Suppressor macrophage (primary cell): ENCODE measurements at regions not wholly inside any gene's neighbourhood (a gene's known extent, or its start where the extent isn't known, plus 50 kb on each side); places are given as distances from the start of the nearest gene placed in this dataset.
"Not testable (repeated sequence)": the region's sequence is repeated elsewhere in the genome, so short reads cannot be mapped to it uniquely, and the experiment has no call there.

ENCODE experiments used
- DNase-seq, 4 experiments: peaks; one replicate each; pipeline ENCODE4 v3.0.0-alpha.2; 2020 to 2022

DNA sequence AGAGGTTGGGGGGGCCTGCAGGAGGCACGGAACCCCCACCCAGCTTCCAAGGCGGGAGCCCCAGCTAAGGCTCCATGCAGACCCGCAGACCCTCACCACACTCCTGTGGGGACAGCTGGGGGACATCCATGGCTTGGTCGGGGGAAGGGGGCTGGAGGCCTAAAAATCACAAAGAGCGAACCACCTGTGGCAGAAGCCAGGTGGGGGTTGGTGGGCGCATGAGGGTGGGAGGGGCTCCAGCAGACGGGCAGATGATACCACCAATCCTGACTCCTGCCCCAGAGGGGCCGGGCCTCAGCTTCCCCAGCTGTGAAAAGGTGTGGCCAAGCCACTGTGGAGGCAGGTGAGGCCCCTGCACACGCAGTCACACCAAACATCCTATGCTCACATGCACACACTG is 111.6 kb downstream of the FAM53A start:
- DNase-seq, result no peak

DNA sequence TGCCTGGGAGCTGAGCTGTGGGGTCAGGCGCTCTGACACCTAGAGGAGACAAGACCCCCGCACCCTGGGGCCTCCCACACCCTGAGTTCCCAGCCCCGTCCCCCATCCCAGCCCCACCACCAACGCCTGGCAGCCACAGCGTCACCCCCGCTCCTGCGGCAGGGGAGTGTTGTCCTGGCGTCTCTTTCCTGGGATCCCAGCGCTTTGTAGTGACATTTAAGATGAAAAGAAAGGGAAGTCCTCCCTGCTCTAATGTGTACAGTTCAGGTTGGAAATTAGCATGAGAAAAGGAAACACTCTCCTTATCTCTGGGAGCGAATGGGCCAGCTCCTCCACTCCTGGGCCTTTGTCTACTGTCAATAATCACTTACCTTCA is 112.1 kb downstream of the FAM53A start:
- no peak for DNase-seq

DNA sequence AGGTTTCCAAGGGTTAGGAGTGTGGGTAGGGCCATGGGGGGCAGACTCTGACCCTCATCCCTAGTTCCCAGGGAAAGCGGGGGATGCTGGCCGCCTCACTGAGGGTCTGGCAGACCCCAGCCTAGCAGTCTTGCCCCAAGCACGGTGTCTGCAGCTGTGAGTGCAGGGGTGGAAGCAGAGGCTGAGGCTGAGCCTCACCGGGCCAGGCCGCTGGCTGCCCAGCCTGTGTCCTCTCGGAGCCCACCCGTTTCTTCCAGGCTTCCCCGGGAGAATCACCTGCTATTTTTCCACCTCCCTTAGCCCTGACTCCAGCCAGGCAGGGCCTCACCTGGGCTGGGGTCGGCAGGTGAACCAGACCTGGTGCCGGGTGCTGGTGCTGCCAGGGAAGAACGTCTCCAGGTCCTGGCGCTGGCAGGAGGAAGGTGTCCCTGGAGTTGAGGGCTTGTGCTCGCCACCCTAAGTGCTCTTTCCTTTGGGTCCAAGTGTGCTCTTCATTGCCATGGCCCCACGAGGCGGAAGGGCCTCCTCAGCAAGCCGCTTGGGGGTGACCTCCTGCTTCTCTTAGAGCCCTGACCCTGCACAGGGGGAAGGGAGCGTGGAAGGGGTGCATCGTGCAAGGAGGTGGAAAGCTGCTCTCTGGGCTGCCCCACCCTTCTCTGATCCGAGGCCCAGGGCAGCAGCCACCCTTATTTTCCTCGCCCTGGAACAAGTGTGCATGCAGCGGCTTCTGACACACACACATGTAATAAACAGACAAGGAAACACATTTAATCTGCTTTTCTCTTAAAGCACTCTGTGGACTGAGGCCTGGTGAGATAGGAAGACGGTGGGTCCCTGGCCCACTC is 112.7 kb downstream of the FAM53A start:
- no peak for DNase-seq

DNA sequence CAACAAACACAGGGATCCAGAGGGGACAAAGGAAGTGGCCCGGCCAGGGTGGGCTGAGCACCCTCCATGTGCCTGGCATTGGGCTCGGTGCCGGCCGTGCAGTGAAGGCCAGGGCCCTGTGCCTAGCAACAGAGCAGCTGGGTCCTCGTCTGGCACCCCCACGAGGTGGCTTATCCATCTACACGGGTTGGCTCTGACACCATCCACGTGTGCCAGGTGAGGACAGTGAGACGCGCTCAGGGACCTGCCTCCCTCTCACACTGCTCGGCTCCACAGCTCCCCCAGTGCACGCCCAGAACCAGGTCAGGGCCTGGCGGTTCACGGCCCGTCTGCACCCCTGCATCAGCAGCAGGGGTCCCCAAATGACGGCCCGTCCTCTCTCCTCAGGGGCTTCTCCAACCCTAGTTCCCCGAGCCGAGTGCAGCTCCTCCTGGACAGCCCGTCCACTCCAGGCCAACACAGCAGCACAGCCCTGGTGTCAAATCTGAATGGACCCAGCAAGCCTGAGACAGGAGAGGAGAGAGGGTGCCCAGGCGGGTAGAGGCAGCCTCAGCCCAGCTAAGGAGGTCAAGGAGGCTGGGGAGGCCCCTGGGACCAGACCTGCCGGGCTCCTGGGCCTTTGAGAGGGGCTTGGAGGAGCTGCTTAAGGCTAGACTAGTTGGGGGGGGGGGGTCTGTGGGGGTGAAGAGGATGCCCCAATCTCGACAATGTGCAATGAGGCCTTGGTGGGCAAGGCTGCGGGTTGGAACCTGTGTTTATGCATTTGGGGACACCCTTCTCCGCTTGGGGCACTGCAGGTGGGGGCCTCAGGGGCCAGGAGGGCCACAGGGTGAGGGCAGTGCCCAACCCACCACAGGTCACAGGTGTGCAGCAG is 113.6 kb downstream of the FAM53A start:
- no peak for DNase-seq

DNA sequence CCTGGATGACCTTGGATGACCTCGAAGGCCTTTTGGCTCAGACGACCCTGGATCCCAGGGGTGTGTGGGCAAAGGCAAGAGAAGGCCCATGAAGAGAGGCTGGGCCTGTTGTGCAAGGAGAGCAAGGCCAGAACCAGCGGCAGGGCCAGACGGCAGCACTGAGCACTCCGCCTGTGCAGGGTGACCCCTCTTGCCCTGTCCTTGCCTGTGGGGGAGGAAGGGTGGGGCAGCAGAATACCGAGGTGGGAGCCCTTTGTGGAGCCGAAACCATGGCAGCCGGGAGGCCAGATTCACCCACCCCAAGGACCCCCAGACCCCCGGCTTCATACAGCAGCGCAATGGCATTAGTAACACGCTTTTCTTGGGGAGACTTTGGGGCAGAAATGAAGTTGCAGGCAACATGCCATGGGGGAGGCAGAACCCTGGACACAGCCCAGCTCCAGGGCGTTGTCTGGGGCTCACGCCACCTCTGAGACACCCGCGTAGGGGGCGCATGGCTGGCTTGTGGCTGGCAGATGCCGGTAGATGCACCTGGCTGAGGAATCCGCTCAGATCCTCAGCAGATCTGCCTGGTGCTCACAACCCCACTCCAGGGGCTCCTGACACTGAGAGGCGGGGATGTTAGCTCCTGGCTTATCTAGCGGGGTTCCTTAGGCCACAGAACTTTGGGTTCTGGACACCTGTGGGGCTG is 114.5 kb downstream of the FAM53A start:
- DNase-seq, result no peak

DNA sequence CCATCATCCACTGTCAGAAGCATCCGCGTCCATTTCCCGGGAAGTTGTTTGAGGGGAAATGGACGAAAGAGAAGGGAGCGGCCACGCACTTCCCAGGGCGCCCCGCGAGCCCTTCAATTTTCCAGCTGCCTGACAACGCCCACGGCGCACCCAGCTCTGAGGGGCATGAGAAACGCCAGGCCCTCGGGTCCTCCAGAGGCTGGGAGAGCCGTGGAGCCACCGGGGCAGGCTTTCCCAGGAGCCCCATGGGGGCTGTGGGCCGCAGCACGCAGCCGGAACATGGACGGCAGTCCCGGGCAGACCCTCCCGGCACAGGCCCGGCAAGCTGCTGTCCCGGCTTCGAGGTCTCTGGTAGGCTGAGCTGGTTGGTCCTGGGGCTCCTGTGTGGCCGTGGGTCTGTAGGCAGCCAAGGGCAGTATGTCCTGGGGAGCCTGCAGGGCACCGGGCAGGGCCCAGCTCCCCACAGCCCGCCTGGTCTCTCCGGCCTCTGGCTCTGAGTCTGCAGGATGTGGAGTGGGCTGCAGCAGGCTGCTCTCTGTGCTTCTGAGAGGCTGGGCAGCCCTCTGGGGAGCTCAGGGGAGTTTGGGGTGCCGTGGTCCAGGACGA is 115.2 kb downstream of the FAM53A start:
- DNase-seq, result no peak

DNA sequence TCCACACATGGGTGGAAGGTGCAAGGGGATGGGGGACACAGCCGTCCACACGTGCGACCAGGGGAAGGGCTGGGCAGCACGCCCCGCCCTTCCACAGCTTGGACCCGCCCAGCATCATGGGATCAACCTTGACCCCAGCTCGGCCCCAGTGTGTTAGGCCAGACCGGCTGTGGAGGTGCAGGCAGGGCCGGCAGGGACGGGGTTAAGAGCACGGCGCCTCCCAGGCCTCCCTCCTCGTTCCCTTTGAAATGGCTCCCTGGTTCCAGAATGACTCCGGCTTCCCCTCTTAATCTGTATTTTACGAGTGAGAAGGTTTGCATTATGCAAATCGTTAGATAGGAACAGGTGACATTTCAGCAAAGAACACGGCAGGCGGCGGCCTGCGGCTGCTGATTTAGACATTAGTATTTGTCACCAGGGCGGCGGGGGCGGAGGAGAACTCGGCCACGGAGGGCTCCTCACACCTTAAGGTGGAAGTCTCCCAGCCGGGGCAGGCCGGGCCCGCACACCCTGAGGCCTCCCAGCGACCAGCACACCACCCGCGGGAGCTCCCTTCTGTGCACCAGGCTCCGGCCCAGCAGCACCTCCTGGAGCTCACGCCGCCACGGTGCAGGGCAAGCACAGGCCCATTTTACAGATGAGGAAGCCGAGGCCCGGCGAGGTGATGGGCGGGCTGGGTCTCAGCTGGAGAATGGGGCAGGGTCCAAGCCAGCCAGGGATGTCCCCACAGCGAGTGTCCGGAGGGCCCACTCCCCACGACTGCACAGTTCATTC is 116.1 kb downstream of the FAM53A start:
- DNase-seq, result no peak

DNA sequence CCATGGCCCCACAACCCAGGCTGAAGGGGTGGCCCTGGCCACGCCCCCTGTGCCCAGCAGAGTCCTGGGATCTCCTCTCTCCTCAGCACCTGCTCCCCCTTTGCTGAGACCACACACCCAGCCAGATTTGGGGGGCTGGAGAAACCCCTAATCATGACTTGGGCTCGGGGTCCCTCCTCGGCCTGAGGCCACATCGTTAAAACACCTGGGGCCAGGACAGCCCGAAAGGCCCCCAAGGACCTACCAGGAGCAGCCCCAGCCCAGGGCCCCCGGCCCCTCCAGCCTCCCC is 116.7 kb downstream of the FAM53A start:
- DNase-seq, result no peak

DNA sequence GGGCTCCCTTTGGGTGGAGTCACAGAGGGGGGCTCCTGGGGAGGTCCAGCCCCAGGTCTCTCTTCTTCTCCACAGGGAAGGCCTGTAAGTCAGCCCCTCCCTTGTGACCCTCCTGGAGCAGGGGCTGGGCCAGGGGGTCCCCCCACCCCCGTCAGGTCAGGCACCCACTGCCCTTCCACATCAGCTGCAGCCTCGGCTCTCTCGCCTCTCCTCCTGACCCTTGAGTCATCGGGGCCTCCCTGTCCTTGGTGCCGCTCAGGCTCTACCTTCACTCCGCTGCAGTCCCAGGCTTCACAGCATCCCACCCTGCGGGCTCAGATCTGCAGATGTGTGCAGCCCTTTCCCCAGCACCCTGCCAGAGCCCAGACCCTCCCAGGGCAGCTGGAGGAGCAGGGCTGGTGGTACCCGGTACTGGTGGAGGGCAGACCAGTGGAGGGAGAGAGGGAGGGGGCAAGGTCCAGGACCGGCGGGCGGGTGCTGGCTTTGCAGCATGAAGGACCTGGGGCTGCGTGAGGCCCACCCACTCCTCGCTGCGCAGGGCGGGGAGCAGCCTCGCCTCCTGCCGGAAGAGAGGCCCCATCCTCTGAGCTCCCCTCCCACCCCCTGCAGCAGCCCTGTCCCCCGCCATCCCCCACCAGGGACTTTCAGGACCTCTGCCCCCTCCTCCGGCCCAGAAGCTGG is 117.1 kb downstream of the FAM53A start:
- DNase-seq, result no peak

DNA sequence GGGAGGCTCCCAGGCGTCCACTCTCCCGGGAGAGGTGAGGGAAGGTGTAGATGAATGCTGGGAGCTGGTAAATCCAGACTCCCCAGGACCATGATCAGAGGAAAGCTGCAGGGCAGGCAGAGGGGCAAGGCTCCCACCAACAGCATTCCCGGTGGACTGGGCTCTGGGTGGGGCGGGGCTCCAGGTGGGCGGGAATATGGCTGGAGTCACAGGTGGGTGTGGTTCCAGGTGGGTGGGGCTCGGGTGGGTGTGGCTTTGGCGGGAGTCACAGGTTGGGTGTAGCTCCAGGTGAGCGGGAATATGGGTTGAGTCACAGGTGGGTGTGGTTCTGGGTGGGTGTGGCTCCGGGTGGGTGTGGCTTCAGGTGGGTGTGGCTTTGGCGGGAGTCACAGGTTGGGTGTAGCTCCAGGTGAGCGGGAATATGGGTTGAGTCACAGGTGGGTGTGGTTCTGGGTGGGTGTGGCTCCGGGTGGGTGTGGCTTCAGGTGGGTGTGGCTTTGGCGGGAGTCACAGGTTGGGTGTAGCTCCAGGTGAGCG is 117.7 kb downstream of the FAM53A start:
- DNase-seq, result not testable (repeated sequence)

DNA sequence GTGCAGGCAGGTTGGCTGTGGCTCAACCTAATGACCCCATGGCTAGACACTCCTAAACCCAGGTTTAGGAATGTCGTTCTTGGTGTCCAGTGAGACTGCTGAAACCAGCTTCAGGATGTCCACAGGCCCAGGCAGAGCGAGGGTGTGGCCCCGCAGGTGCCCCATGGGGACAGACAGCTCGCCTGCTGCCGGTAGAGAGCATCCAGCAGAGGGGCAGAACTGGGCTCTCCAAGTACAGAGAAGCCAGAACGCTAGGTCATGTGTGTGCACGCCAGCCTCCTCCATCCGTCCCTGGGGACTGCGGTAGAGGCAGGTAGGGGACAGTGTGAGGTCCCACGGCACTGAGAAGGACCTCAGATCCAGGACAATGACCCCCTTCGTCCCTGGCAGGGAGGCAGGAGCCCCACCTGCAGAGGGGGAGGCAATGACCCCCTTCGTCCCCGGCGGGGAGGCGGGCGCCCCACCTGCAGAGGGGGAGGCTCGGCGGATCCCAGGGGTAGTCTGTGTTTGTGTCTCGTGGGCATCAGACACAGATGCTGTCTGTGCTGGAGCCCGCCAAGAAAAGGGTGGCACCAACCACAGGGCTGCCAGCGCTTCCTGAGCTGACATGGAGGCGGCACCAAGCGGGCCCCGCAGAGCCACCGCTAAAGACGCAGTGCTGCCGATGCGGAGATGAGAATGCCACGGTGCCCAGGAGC is 118.4 kb downstream of the FAM53A start:
- no peak for DNase-seq

DNA sequence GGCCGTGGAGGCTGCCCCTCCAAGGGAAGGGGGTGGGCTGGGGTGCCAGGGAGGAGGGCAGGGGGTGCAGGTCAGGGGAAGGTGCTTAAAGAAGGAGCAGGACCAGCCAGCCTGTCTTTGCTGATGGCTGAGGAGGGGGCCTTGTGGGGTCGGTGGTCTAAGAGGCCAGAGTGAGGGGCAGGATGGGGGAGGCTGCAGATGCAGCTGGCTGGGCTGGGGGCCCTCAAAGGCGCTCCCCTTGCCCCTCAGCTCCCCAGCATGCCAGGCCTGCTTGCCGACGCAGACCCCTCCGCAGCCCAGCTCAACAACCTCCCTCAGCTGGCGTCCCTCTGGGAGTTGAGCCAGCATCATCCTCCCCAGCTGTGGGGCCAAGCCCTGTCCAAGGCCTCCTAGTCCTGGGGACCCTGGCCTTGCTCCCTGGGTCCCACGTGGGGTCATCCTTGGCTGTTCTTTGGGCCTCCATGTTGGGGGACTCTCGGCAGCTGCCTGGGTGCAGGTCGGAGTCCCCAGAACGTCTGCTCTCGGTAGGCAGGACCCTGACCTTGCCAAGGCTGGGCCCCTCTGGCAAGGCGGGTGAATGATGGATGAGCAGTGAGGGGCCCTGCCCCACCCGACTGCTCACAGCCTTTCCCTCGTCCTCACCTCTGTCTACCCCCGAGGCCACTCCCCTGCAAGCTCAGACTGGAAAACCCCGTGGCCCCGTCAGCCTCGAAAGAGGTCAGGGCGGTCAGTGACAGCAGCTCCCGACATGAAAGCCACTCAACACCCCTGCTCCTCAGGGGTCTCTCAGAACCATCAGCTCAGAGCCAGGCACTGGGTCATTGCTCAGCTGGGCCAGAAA is 119.4 kb downstream of the FAM53A start:
- no peak for DNase-seq

DNA sequence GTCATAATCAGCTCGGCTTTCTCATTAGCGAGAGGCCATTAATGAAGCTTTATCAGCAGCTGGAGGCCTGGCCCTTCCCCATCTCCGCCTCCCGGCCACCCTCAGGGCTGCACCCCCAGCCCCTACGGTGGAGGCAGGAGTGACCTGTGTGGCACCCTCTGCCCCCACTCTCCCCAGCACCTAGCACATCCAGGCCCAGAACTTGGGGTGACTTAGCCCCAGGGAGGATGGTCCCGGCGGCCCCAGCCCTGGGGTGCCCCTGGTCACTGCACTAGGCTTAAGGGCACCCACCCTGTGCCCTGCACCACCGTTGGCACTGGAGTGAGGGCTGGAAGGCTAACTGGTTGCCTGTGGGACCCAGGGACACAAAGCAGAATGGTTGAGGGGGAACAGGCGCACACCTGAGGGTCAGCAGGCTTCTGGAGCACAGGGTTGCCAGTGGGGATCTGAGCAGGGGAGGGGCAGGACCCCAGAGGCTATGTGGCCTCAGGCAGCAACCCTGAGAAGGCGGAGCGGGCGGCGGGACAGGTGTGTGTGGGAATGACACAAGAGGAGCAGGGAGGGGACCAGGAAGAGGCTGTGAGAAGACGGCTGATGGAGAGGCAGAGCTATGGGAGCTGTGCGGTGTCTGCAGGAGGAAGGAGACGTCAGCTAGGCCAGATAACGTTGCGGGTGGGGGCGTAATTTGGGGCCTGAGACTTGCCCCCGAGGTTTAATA is 120.2 kb downstream of the FAM53A start:
- DNase-seq, result no peak

DNA sequence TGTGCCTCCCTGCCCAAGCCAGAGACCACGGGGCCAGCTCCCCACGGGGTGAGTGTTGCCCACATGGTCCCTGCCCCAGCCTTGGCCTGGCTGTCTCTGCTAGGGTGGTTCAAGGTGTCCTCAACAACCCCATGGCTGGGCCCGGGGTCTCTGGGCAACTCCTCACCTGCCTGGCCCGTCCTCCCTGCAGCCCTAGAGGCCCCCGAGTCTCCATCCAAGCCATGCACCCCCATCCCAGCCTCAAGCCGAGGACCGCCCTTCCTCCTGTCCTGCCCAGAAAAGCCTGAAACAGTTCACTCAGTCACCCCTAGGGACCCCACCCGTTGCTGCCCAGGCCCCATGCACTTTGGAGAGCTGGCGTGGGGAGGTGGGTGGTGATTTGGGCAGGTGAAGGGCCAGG is 120.9 kb downstream of the FAM53A start:
- no peak for DNase-seq

DNA sequence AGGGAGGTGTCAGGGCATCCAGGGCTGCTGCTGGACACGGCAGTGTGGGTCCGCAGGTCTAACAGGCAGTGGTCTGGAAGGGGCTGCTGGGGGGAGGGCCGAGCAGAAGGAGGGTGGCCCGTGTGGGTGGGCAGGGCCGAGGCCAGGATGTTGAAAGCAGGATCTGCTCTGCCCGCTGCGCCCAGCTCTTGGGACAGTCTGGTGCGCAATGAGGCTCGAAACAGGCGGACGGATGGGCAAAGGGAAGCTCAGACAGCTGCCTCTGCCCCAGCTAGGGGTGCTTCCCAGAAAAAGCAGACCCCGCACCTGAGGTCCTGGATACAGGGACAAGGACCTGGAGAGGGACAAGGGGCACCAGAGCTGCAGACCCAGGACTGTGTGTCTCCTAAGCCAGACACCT is 121.3 kb downstream of the FAM53A start:
- no peak for DNase-seq

DNA sequence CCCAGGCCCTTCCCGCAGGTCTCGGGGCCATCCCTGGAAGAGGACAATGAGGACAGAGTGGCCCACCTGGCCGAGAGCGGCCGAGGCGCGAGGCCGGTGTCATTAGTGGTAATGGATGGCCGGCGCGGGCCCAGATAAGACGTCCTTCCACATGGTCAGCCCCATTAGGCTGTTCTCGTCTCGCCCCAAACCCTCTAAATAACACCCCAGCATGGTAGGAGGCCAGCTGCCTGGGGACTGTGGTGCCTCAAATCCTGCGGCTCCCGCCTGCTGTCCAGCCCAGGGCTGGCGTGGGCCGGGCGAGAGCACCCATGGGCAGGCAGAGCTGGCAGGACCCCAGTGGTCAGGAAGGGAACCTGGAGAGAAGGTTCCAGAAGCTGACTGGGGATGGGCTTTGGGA is 121.7 kb downstream of the FAM53A start:
- DNase-seq, result no peak

DNA sequence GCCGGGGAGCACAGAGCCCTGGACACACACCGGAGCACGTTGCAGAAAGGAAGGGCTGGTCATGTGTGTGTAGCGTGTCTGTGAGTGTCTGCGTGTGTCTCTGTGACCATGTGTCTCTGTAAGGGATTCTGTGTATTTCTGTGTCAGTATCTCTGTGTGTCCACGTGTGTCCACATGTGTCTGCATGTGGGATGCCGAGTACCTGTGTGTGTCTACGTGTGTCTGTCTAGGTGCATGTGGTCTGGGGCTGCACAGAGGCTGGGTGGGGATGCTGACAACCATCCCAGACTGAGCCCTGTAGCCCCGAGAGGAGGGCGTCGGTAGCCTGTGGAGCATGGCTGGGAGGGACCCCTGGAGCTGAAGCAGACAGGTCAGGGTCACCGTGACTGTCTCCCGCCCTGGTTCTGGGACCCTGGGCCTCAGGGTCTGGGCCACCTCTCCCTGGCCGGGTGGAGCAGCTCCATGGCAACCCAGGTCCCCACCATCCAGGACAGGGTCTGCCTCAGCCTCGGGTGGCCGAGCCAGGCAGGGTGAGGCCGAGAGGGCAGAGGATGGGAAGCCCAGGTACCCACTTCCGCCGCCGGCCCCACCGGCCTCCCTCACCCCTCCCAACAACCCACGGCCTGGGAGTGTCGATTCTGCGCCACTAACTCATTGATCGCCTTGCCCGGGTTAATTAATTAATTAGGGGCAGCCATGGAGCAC is 122.7 kb downstream of the FAM53A start:
- DNase-seq, result no peak

DNA sequence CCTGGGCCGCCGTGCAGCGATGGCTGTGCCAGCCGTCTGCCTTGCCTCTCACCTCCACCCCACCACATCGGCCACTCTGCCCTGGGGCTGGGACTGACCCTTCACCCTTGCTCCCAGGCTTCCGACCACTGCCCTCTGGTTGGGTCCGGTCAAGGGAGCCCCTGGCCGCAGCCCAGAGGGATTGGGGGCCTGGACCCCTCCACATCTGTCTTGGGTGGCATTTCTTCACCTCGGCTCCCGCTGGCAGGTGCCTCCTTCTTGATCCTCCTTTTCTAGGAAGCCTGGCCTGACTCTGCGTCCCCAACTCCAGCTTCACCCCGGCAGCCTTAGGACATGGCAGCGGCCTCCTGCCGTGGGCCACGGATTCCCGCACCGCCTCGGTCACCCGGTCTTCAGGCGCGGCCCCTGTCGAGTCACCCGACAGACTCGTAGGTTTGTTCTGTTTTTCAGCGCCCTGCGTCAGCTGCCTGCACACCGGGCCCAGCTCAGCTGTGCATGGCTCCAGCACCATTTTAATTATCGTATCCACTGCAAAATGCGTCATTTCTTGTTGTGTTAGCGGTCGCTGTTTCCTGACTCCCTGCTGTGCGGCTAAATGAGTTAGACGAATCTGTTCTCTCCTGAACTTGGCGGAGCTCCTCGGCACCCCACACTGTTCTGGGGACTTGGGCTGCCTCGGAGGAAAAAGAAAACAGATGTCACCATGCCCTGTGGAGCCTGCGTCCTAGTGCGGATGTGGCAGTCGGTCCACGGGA is 124.0 kb downstream of the FAM53A start:
- DNase-seq, result no peak
